Upper lobe of left lung (tissue), 6 donors: ENCODE measurements at regions not wholly inside any gene's neighbourhood (a gene's known extent, or its start where the extent isn't known, plus 50 kb on each side); places are given as distances from the start of the nearest gene placed in this dataset.

Experiments
- ATAC-seq, 2 donors: fragments of 200-7000 bp; cut with Tn5 transposase; one replicate each; pipeline ENCODE4 v1.9.1; 2022; ENCODE audit warnings: mild to moderate bottlenecking in 2 of 2, moderate library complexity in 2 of 2; ENCODE audit not compliant: low FRiP score in 2 of 2
- DNase-seq, 2 donors: peaks; one replicate each; pipeline ENCODE4 v3.0.0-alpha.2; 2019 to 2020
- H3K27ac ChIP-seq, 4 donors: fragments of 200-600 bp; sonication (generic); one replicate each; pipeline ENCODE4 v1.5.1; 2016 to 2019
- H3K27me3 ChIP-seq, 4 donors: fragments of 200-600 bp; sonication (generic); one replicate each; pipeline ENCODE4 v1.5.1; 2017 to 2019
- H3K36me3 ChIP-seq, 4 donors: fragments of 200-600 bp; sonication (generic); one replicate each; pipeline ENCODE4 v1.5.1; 2016 to 2019
- H3K4me1 ChIP-seq, 4 donors: fragments of 200-600 bp; sonication (generic); one replicate each; pipeline ENCODE4 v1.5.1; 2018 to 2019
- H3K4me3 ChIP-seq, 4 donors: fragments of 200-600 bp; sonication (generic); one replicate each; pipeline ENCODE4 v1.5.1; 2017 to 2019; ENCODE audit warnings: mild to moderate bottlenecking in 2 of 4, moderate library complexity in 1 of 4
- H3K9me3 ChIP-seq, 4 donors: fragments of 200-600 bp; sonication (generic); one replicate each; pipeline ENCODE4 v1.5.1; 2018 to 2019
- CTCF ChIP-seq, 6 experiments: fragments of 450-650 bp in 4 of 6; fragments of 200-600 bp in 2 of 6; sonication (generic) in 2 of 6; IDR thresholded peaks; one replicate each; pipeline ENCODE4 v1.5.1; 2016 to 2019; ENCODE audit warnings: antibody characterized with exemption in 6 of 6
- EP300 ChIP-seq, 4 donors: sonication (generic); formaldehyde crosslinking; IDR thresholded peaks; one replicate each; pipeline ENCODE4 v1.5.1; 2017; ENCODE audit warnings: antibody characterized with exemption in 4 of 4, control low read depth in 2 of 4
- POLR2A ChIP-seq, 4 donors: fragments of 450-650 bp; IDR thresholded peaks; one replicate each; pipeline ENCODE4 v1.5.1; 2016 to 2017; ENCODE audit warnings: antibody characterized with exemption in 4 of 4, mild to moderate bottlenecking in 2 of 4
- POLR2AphosphoS5 ChIP-seq, 2 donors: sonication (generic); formaldehyde crosslinking; IDR thresholded peaks; one replicate each; pipeline ENCODE4 v1.5.1; 2017; ENCODE audit warnings: antibody characterized with exemption in 2 of 2
- whole genome bisulfite sequencing, 2 donors: methylation state at CpG; one replicate each; pipeline ENCODE4 v1.1.5; 2017 to 2018; 5-methylcytosine and 5-hydroxymethylcytosine counted together
- donor health status: DM: no; HTN: no; CAD: no; lungs with moderate emphysema.
- donor health status: DM: no; HTN: yes; CAD: no; lungs with severe emphysema.

GRCh38 chr10:10551596-10552301, 465.9 kb upstream of the CELF2 start:
- Histone ChIP-seq H3K9me3 (no peaks in the 10 kb centered on the region), H3K27ac (no peak overlapping the region), H3K27me3 (no peaks in the 10 kb centered on the region), H3K36me3 (no peaks in the 10 kb centered on the region), H3K4me3 (no peak overlapping the region), H3K4me1 (no peaks in the 10 kb centered on the region)
- 63 to 66% methylated on average over 10 of the region's 10 CpGs for WGBS, 2 donors
- DNase-seq: no peak
- TF ChIP-seq POLR2A (IDR thresholded peaks at IDR 0.05): no peak
- no peak for TF ChIP-seq EP300 (IDR thresholded peaks at IDR 0.05)
- TF ChIP-seq POLR2AphosphoS5 (IDR thresholded peaks at IDR 0.05): no peak
- no peak for TF ChIP-seq CTCF (IDR thresholded peaks at IDR 0.05)
- no peak for ATAC-seq

- Histone ChIP-seq H3K27me3 (no peaks in the 10 kb centered on the region), H3K4me3 (no peak overlapping the region), H3K9me3 (no peaks in the 10 kb centered on the region), H3K36me3 (no peaks in the 10 kb centered on the region), H3K27ac (no peak overlapping the region), H3K4me1 (no peaks in the 10 kb centered on the region)
- DNase-seq (no peak), ATAC-seq (no peak)
- TF ChIP-seq POLR2AphosphoS5 (IDR thresholded peaks at IDR 0.05) (no peak), EP300 (IDR thresholded peaks at IDR 0.05) (no peak), POLR2A (IDR thresholded peaks at IDR 0.05) (no peak), CTCF (IDR thresholded peaks at IDR 0.05) (no peak)
- whole genome bisulfite sequencing, 2 donors: 76 to 82% methylated on average over 3 of the region's 3 CpGs
These were observed 464.7 kb upstream of the CELF2 start for GRCh38 chr10:10552948-10553347.

- TF ChIP-seq CTCF (IDR thresholded peaks at IDR 0.05): no peak
- no peak for TF ChIP-seq POLR2AphosphoS5 (IDR thresholded peaks at IDR 0.05)
- TF ChIP-seq POLR2A (IDR thresholded peaks at IDR 0.05): no peak
- TF ChIP-seq EP300 (IDR thresholded peaks at IDR 0.05): no peak
- no peaks in the 10 kb centered on the region for H3K4me1 ChIP-seq
- no peak overlapping the region for H3K27ac ChIP-seq
- ATAC-seq: peak in 1 of 2 donors; percentile 64
- H3K27me3 ChIP-seq: no peaks in the 10 kb centered on the region
- no peak for DNase-seq
- no peaks in the 10 kb centered on the region for H3K36me3 ChIP-seq
- H3K9me3 ChIP-seq: no peaks in the 10 kb centered on the region
- 64 to 66% methylated on average over 10 of the region's 10 CpGs for WGBS, 2 donors
- no peak overlapping the region for H3K4me3 ChIP-seq
These were observed 453.4 kb upstream of the CELF2 start for GRCh38 chr10:10564081-10564794.

- H3K4me1 ChIP-seq: no peaks in the 10 kb centered on the region
- ATAC-seq: no peak
- no peaks in the 10 kb centered on the region for H3K9me3 ChIP-seq
These were observed 440.7 kb upstream of the CELF2 start for GRCh38 chr10:10576937-10577336.

More at GRCh38 chr10:10576937-10577336, 440.7 kb upstream of the CELF2 start:
- H3K4me3 ChIP-seq: no peak overlapping the region
- no peaks in the 10 kb centered on the region for H3K36me3 ChIP-seq
- H3K27me3 ChIP-seq: no peaks in the 10 kb centered on the region
- H3K27ac ChIP-seq: no peak overlapping the region
- no peak for TF ChIP-seq POLR2AphosphoS5 (IDR thresholded peaks at IDR 0.05)
- no peak for TF ChIP-seq CTCF (IDR thresholded peaks at IDR 0.05)
- TF ChIP-seq EP300 (IDR thresholded peaks at IDR 0.05): no peak
- TF ChIP-seq POLR2A (IDR thresholded peaks at IDR 0.05): no peak
- no peak for DNase-seq
- 88 to 93% methylated on average over 1 of the region's 1 CpG for WGBS, 2 donors
